ENCODE measurements at regions not wholly inside any gene's neighbourhood (a gene's known extent, or its start where the extent isn't known, plus 50 kb on each side); places are given as distances from the start of the nearest gene placed in this dataset.

- Mint-ChIP-seq H3K4me1 (ENCODE audit: low read depth) (no peaks in the 10 kb centered on the region), H3K4me3 (ENCODE audit: low read depth) (no peak overlapping the region), H3K27me3 (peaks cover under 1% of the 10 kb centered on the region), H3K36me3 (ENCODE audit: insufficient read depth) (no peaks in the 10 kb centered on the region), H3K9me3 (ENCODE audit: low read depth) (no peaks in the 10 kb centered on the region), H3K27ac (no peak overlapping the region)
- no peak for TF ChIP-seq CTCF (IDR thresholded peaks at IDR 0.05; ENCODE audit: unreplicated experiment)
- no peak for DNase-seq (ENCODE audit: low spot score, unreplicated experiment)
These were observed 369.1 kb downstream of the JRKL start for GRCh38 chr11:96758957-96759356.

GRCh38 chr11:96760306-96760705 lies 370.5 kb downstream of the JRKL start:
- TF ChIP-seq CTCF (IDR thresholded peaks at IDR 0.05; ENCODE audit: unreplicated experiment): no peak
- H3K27me3 Mint-ChIP-seq: no peaks in the 10 kb centered on the region
- no peaks in the 10 kb centered on the region for H3K36me3 Mint-ChIP-seq (ENCODE audit: insufficient read depth)
- H3K4me1 Mint-ChIP-seq (ENCODE audit: low read depth): no peaks in the 10 kb centered on the region
- DNase-seq (ENCODE audit: low spot score, unreplicated experiment): no peak
- no peaks in the 10 kb centered on the region for H3K9me3 Mint-ChIP-seq (ENCODE audit: low read depth)
- H3K4me3 Mint-ChIP-seq (ENCODE audit: low read depth): no peak overlapping the region
- H3K27ac Mint-ChIP-seq: no peak overlapping the region

DNA sequence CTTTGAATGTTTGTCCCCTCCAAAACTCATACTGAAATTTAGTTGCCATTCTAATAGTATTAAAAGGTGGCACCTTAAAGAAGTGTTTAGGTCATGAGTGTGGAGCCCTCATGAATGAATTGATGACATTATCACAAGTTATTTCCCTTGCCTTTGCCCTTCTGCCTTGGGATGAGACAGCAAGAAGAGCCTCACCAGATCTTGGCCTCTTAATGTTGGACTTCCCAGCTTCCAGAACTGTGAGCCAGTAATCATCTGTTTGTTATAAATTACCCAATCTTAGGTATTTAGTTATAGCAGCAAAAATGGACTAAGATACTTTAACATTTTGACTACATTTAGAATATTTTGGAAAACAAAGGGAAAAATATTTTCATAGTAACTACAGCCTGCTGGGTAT lies 371.0 kb downstream of the JRKL start:
- no peak for DNase-seq (ENCODE audit: low spot score, unreplicated experiment)
- Mint-ChIP-seq H3K9me3 (ENCODE audit: low read depth) (no peaks in the 10 kb centered on the region), H3K27ac (no peak overlapping the region), H3K4me3 (ENCODE audit: low read depth) (no peak overlapping the region), H3K4me1 (ENCODE audit: low read depth) (no peaks in the 10 kb centered on the region), H3K36me3 (ENCODE audit: insufficient read depth) (no peaks in the 10 kb centered on the region), H3K27me3 (no peaks in the 10 kb centered on the region)
- no peak for TF ChIP-seq CTCF (IDR thresholded peaks at IDR 0.05; ENCODE audit: unreplicated experiment)

DNA sequence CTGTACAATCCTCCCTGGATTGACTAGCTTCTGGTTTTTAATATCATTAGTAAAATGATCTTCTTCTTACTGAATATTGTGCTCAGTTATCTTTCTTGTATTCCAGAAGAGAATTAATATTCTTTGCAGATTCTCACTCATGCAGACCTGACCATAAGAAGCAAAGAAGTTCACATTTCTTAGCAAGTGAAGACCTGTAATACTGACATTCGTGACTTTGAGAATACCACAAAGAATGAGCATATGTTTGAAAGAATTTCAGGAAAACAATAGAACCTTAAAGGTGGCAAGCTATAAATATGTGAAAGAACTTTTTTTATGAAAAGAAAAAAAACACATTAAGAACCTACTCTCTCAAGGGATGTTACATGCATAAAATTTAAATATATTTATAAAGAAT lies 371.6 kb downstream of the JRKL start:
- no peaks in the 10 kb centered on the region for H3K4me1 Mint-ChIP-seq (ENCODE audit: low read depth)
- TF ChIP-seq CTCF (IDR thresholded peaks at IDR 0.05; ENCODE audit: unreplicated experiment): no peak
- no peak overlapping the region for H3K4me3 Mint-ChIP-seq (ENCODE audit: low read depth)
- no peaks in the 10 kb centered on the region for H3K36me3 Mint-ChIP-seq (ENCODE audit: insufficient read depth)
- peaks cover 2% of the 10 kb centered on the region for H3K9me3 Mint-ChIP-seq (ENCODE audit: low read depth)
- no peak overlapping the region for H3K27ac Mint-ChIP-seq
- DNase-seq (ENCODE audit: low spot score, unreplicated experiment): no peak
- H3K27me3 Mint-ChIP-seq: no peaks in the 10 kb centered on the region

DNA sequence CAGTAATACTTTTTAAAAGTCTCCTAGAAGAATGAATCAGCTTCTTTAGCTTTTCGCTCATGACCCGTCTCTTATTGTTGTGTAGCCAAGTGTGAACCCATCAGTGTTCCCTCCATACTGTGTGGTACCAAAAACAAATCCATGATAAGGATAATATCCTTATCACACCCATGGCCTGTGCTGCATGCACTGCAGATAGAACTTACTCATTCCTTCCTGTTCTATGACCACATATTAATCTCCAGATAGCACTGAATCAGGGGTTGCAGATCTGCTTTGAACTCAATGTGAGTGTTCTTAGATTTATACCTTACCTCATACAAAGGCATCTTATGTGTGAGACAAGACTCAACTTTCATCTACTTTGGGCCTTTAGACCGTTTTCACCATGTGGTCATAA lies 373.4 kb downstream of the JRKL start:
- no peak overlapping the region for H3K27ac Mint-ChIP-seq
- no peaks in the 10 kb centered on the region for H3K27me3 Mint-ChIP-seq
- no peak for DNase-seq (ENCODE audit: low spot score, unreplicated experiment)
- no peaks in the 10 kb centered on the region for H3K4me1 Mint-ChIP-seq (ENCODE audit: low read depth)
- TF ChIP-seq CTCF (IDR thresholded peaks at IDR 0.05; ENCODE audit: unreplicated experiment): no peak
- H3K9me3 Mint-ChIP-seq (ENCODE audit: low read depth): peaks cover 5% of the 10 kb centered on the region
- H3K4me3 Mint-ChIP-seq (ENCODE audit: low read depth): no peak overlapping the region
- no peaks in the 10 kb centered on the region for H3K36me3 Mint-ChIP-seq (ENCODE audit: insufficient read depth)

Data from progenitor cell of endocrine pancreas (in vitro differentiated cells).